Mucosa of descending colon (tissue), 3 donors: ENCODE measurements at regions not wholly inside any gene's neighbourhood (a gene's known extent, or its start where the extent isn't known, plus 50 kb on each side); places are given as distances from the start of the nearest gene placed in this dataset.
"Not testable (repeated sequence)": the region's sequence is repeated elsewhere in the genome, so short reads cannot be mapped to it uniquely, and the experiment has no call there.

Experiments used
- ATAC-seq: fragments of 200-7000 bp; cut with Tn5 transposase; one replicate; pipeline ENCODE4 v1.9.1; 2020; ENCODE audit warnings: mild to moderate bottlenecking, moderate library complexity
- DNase-seq, 3 donors: peaks; one replicate each; pipeline ENCODE4 v3.0.0-alpha.2; 2020
- H3K36me3 ChIP-seq: fragments of 200-600 bp; one replicate; pipeline ENCODE4 v1.8.0; 2021; ENCODE audit warnings: low read depth, mild to moderate bottlenecking
- H3K4me1 ChIP-seq: fragments of 200-600 bp; one replicate; pipeline ENCODE4 v1.8.0; 2021; ENCODE audit warnings: low read depth, mild to moderate bottlenecking
- H3K4me3 ChIP-seq: fragments of 200-600 bp; one replicate; pipeline ENCODE4 v1.8.0; 2021; ENCODE audit warnings: mild to moderate bottlenecking
- H3K9me3 ChIP-seq: fragments of 200-600 bp; one replicate; pipeline ENCODE4 v1.8.0; 2021; ENCODE audit warnings: mild to moderate bottlenecking
- intact Hi-C, 2 donors: fragments of 100-400 bp; cut with DNase I in 1 of 2; cut with micrococcal nuclease in 1 of 2; formaldehyde crosslinking; loops; one replicate each; pipeline versions ENCODE4 v1.11.0 to v1.11.1; 2022; cut with DNase I, micrococcal nuclease
- TF ChIP-seq, protein P1 (sequence below): fragments of 200-600 bp; IDR thresholded peaks from one replicate; pipeline ENCODE4 v1.8.0; 2022; ENCODE audit warnings: antibody characterized with exemption, mild to moderate bottlenecking
- donor health status: DM: no; HTN: no; CAD: no; lungs with moderate emphysema.
- donor health status: DM: no; HTN: no; CAD: no.
- donor health status: DM: no; HTN: yes; CAD: no.

DNA sequence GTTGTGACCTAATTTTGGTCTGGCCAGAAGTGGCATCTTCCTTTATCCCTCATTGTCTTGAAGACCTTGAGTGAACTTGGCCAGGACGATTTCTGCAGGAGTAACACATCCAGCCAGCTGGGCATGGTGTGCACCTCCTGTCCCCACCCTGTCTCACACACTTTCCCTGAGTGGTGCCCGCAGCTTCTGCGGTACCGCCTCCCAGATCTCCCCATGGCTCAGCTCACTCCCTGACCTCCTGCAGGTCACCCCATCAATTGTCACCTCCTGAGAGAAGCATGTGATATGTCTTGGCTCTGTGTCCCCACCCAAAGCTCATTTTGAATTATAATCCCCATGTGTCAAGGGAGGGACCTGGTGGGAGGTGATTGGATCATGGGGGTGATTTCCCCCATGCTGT is 50.2 kb upstream of the TP53I11 start:
- H3K9me3 ChIP-seq = no peaks in the 10 kb centered on the region
- H3K4me1 ChIP-seq = no peaks in the 10 kb centered on the region
- H3K36me3 ChIP-seq = no peaks in the 10 kb centered on the region
- intact Hi-C loops = no loop called here
- H3K4me3 ChIP-seq = no peak overlapping the region
- DNase-seq (no peak), ATAC-seq (no peak)
- TF ChIP-seq, protein P1, sequence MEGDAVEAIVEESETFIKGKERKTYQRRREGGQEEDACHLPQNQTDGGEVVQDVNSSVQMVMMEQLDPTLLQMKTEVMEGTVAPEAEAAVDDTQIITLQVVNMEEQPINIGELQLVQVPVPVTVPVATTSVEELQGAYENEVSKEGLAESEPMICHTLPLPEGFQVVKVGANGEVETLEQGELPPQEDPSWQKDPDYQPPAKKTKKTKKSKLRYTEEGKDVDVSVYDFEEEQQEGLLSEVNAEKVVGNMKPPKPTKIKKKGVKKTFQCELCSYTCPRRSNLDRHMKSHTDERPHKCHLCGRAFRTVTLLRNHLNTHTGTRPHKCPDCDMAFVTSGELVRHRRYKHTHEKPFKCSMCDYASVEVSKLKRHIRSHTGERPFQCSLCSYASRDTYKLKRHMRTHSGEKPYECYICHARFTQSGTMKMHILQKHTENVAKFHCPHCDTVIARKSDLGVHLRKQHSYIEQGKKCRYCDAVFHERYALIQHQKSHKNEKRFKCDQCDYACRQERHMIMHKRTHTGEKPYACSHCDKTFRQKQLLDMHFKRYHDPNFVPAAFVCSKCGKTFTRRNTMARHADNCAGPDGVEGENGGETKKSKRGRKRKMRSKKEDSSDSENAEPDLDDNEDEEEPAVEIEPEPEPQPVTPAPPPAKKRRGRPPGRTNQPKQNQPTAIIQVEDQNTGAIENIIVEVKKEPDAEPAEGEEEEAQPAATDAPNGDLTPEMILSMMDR = no peak

DNA sequence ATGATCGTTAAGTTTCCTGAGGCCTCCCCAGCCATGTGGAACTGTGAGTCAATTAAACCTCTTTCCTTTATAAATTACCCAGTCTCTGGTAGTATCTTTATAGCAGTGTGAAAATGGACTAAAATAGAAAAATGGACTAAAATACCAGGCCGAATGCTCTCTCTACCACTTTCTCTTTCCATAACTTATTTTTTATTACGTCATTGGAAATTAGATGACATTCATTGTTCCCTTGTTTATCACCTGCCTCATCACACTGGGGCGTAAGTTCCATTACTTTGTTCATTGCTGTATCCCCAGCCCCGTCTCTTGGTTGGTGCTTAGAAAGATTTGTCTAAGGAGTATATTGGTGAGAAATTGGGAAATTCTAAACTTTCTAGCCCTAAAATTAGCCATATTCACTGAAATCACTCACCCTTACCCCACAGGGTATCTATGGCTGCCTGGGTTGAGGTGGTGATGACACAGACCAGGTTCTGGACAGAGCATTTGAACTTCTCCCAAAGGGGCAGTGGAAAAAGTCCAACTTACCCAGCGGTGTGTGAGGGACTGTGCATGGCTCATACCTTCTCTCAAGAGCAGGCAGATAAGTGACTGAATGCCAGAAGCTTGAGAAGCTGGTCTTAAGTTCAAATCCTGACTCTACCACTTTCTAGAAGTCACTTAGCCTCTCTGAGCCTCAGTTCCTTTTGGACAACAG is 50.9 kb upstream of the TP53I11 start:
- TF ChIP-seq, protein P1 = no peak
- no peak overlapping the region for H3K4me3 ChIP-seq
- H3K36me3 ChIP-seq = no peaks in the 10 kb centered on the region
- DNase-seq (no peak), ATAC-seq (no peak)
- intact Hi-C loops = no loop called here
- H3K9me3 ChIP-seq = no peaks in the 10 kb centered on the region
- H3K4me1 ChIP-seq = no peaks in the 10 kb centered on the region

GRCh38 chr11:45005106-45005505 is 54.4 kb upstream of the TP53I11 start:
- TF ChIP-seq, protein P1 = no peak
- Histone ChIP-seq H3K36me3 (no peaks in the 10 kb centered on the region), H3K9me3 (no peaks in the 10 kb centered on the region), H3K4me1 (no peaks in the 10 kb centered on the region), H3K4me3 (no peak overlapping the region)
- ATAC-seq (no peak), DNase-seq (no peak)
- intact Hi-C loops = no loop called here

DNA sequence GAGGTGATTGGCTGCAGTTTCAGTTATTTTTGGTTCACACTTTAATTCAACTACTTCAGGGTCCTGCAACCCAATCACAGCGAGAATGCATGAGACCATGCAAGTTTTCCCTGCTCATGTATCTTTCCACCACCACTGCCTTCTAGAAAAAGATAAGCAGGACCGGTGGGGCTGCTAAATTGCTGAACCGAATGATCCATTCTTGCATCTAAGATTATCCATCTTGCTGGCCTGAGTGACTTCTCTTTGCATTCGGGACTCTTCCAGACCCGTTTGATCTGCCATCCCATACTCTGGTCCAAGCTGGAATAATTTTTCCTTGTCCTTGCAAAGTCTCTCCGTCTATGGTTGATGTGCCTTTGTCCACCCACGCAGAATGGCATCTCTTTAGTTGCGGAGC is 56.3 kb upstream of the TP53I11 start:
- intact Hi-C loops = no loop called here
- DNase-seq (no peak), ATAC-seq (no peak)
- Histone ChIP-seq H3K4me3 (no peak overlapping the region), H3K4me1 (no peaks in the 10 kb centered on the region), H3K36me3 (no peaks in the 10 kb centered on the region), H3K9me3 (no peaks in the 10 kb centered on the region)
- TF ChIP-seq, protein P1 = no peak

GRCh38 chr11:45015983-45016382 is 65.3 kb upstream of the TP53I11 start:
- intact Hi-C loops, ATAC-seq: not testable (repeated sequence)

DNA sequence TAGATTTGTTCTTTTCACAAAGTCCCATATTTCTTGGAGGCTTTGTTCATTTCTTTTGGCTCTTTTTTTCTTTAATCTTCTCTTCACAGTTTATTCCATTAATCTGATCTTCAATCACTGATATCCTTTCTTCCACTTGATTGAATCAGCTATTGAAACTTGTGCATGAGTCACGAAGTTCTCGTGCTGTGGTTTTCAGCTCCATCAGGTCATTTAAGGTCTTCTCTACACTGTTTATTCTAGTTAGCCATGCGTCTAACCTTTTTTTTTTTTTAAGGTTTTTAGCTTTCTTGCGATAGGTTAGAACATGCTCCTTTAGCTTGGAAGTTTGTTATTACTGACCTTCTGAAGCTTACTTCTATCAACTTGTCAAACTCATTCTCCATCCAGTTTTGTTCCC is 65.8 kb upstream of the TP53I11 start:
- DNase-seq, H3K4me1 ChIP-seq, intact Hi-C loops, H3K9me3 ChIP-seq, ATAC-seq, H3K36me3 ChIP-seq, H3K4me3 ChIP-seq: not testable (repeated sequence)

More at GRCh38 chr11:45015983-45016382, 65.3 kb upstream of the TP53I11 start:
- not testable (repeated sequence) for H3K36me3 ChIP-seq, H3K4me3 ChIP-seq, DNase-seq, H3K9me3 ChIP-seq, H3K4me1 ChIP-seq

DNA sequence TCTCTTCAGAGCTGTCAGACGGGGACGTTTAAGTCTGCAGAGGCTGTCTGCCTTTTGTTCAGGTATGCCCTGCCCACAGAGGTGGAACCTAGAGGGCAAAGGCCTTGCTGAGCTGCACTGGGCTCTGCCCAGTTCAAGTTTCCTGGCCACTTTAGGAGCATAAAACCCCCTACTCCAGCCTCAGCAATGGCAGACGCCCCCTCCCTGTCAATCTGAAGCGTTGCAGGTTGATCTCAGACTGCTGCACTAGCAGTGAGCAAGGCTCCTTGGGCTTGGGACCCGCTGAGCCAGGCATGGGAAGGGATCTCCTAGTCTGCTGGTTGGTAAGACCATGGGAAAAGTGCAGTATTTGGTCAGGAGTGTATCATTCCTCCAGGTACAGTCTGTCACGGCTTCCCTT is 66.6 kb upstream of the TP53I11 start:
- DNase-seq = no peak
- TF ChIP-seq, protein P1 = no peak
- Histone ChIP-seq H3K4me1 (no peaks in the 10 kb centered on the region), H3K36me3 (no peaks in the 10 kb centered on the region), H3K9me3 (peaks cover 7% of the 10 kb centered on the region), H3K4me3 (no peak overlapping the region)
- no peak for ATAC-seq
- intact Hi-C loops = no loop called here
